DMS 273 treated with DMSO at 0.1 percent for 48 hours (cell line): ENCODE measurements at regions not wholly inside any gene's neighbourhood (a gene's known extent, or its start where the extent isn't known, plus 50 kb on each side); places are given as distances from the start of the nearest gene placed in this dataset.

Experiments used
- DNase-seq: peaks from one replicate; lab custom pipeline; 2025; lab: John Stamatoyannopoulos, UW

GRCh38 chr18:50492097-50492496 is 67.8 kb upstream of the MAPK4 start:
- DNase-seq: no peak

GRCh38 chr18:50494569-50494968 is 65.3 kb upstream of the MAPK4 start:
- DNase-seq: no peak

GRCh38 chr18:50506362-50506761 is 53.5 kb upstream of the MAPK4 start:
- DNase-seq: no peak

DNA sequence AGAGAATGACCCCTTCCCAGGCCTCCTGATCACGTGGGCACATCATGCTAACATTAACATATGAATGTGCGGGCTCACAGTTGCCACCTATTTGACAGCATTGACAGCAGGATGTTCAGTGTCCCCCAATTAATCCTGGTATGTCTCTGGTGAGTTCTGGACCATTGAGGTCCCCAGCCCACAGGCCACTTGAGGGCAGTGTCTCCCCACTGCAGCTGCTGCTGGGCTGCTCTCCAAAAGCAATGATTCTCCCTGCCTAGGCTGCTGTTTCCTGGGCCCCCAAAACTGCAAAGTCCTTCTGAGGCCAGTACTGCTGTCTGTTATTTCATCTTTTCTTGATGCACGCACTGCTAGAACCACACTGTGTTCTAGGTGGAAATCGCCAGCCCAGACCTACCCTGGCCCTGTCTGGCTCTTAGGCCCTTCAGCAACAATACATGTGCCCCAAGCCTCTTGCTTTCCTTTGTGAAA is 52.7 kb upstream of the MAPK4 start:
- peak; percentile 8 for DNase-seq

DNA sequence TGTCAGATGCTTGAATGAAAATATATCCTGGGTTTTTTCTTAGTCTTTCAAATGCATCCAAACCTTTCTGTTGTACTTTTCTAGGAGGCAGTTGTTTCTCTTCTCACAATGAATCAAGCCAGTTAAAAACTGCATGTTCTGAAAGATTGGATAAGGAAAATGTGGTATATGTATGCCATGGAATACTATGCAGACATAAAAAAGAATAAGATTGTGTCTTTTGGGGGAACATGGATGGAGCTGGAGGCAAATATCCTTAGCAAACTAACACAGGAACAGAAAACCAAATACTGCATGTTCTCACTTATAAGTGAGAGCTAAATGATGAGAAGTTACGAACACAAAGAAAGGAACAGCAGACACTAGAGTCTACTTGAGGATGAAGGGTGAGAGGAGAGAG is 51.7 kb upstream of the MAPK4 start:
- DNase-seq: no peak

- DNase-seq: no peak
Observed at GRCh38 chr18:50509012-50509411, 50.9 kb upstream of the MAPK4 start.
